ENCODE measurements at regions not wholly inside any gene's neighbourhood (a gene's known extent, or its start where the extent isn't known, plus 50 kb on each side); places are given as distances from the start of the nearest gene placed in this dataset.

- H3K27me3 ChIP-seq (ENCODE audit: control insufficient read depth in 1 of 2, insufficient read depth in 2 of 2, low read length in 2 of 2): no peaks in the 10 kb centered on the region
- no peaks in the 10 kb centered on the region for H3K9me3 ChIP-seq (ENCODE audit: low read length)
- no peak overlapping the region for H3K4me2 ChIP-seq (ENCODE audit: low read depth, low read length)
- intact Hi-C loops (cut with micrococcal nuclease; ENCODE audit: unreplicated experiment) (no loop called here), in situ Hi-C loops (cut with HindIII; ENCODE audit: extremely low pct_ligation_motif_present, low pct_unique_long_range_greater_than_20kb) (no loop called here)
- no peak for FAIRE-seq
- H3K79me2 ChIP-seq (ENCODE audit: insufficient read depth, low read length): no peaks in the 10 kb centered on the region
- ATAC-seq: no peak
- ChIA-PET POLR2A (no interaction called here), CTCF (ENCODE audit: low intra/inter-chr PET ratio, low total read pairs) (no interaction called here)
- H3K36me3 ChIP-seq (replicated peaks in 1 of 2; ENCODE audit: control insufficient read depth in 1 of 2, insufficient read depth in 2 of 2, low read length in 2 of 2): no peaks in the 10 kb centered on the region
- H3K9ac ChIP-seq (ENCODE audit: insufficient read depth, low read depth, low read length): no peak overlapping the region
- WGBS (ENCODE audit: low lambda C conversion rate): 47% methylated on average over 5 of the region's 5 CpGs
- no peak overlapping the region for H3K4me3 ChIP-seq (replicated peaks in 1 of 3; ENCODE audit: insufficient read depth in 1 of 3, low read depth in 2 of 3, low read length in 3 of 3)
- no peaks in the 10 kb centered on the region for H3K4me1 ChIP-seq (ENCODE audit: insufficient read depth, low read length)
- no TSS peak for BruUV-seq (replicated peaks)
- no peaks in the 10 kb centered on the region for H4K20me1 ChIP-seq (ENCODE audit: insufficient read depth, low read length)
- H2AFZ ChIP-seq (ENCODE audit: low read length): no peak overlapping the region
- H3K27ac ChIP-seq (ENCODE audit: extremely low read length, insufficient read depth, low read length): no peak overlapping the region
- DNase-seq (ENCODE audit: low spot score): no peak
- TF ChIP-seq, protein P1, sequence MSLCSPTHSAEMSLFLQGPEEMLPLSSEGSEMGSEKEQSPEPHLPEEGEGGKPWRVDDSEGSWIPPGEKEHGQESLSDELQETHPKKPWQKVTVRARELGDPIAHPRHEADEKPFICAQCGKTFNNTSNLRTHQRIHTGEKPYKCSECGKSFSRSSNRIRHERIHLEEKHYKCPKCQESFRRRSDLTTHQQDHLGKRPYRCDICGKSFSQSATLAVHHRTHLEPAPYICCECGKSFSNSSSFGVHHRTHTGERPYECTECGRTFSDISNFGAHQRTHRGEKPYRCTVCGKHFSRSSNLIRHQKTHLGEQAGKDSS (CRISPR knock-in tag; IDR thresholded peaks at IDR 0.05; ENCODE audit: borderline replicate concordance, low read depth): no peak
- TF ChIP-seq ASH2L (IDR thresholded peaks at IDR 0.05; ENCODE audit: insufficient read length, low read depth, low read length) (no peak), PRDM15 (CRISPR knock-in tag; IDR thresholded peaks at IDR 0.05) (no peak), TBL1XR1 (IDR thresholded peaks at IDR 0.05; ENCODE audit: borderline replicate concordance, low read length, partially characterized antibody) (no peak), ZNF605 (CRISPR knock-in tag; IDR thresholded peaks at IDR 0.05) (no peak), GPBP1L1 (CRISPR knock-in tag; IDR thresholded peaks at IDR 0.05) (no peak), ZFP36L2 (CRISPR knock-in tag; IDR thresholded peaks at IDR 0.05) (no peak), XRCC5 (optimal IDR thresholded peaks at IDR 0.05; ENCODE audit: low read length) (no peak), KLF13 (CRISPR knock-in tag; IDR thresholded peaks at IDR 0.05) (no peak), MLXIP (CRISPR knock-in tag; IDR thresholded peaks at IDR 0.05; ENCODE audit: borderline replicate concordance) (no peak), TOPORS (CRISPR knock-in tag; IDR thresholded peaks at IDR 0.05) (no peak), ZBTB39 (CRISPR knock-in tag; IDR thresholded peaks at IDR 0.05) (no peak), SSRP1 (CRISPR knock-in tag; IDR thresholded peaks at IDR 0.05) (no peak), EHMT2 (IDR thresholded peaks at IDR 0.05; ENCODE audit: borderline replicate concordance, low read depth, low read length) (no peak), ZNF317 (CRISPR knock-in tag; IDR thresholded peaks at IDR 0.05) (no peak)
These were observed 102.0 kb upstream of the CHMP2B start for GRCh38 chr3:87125116-87125515.
